Mucosa of stomach (tissue), 1 donor: ENCODE measurements at regions not wholly inside any gene's neighbourhood (a gene's known extent, or its start where the extent isn't known, plus 50 kb on each side); places are given as distances from the start of the nearest gene placed in this dataset.
"Not testable (repeated sequence)": the region's sequence is repeated elsewhere in the genome, so short reads cannot be mapped to it uniquely, and the experiment has no call there.

Experiments
- H3K27me3 ChIP-seq: one replicate; pipeline ENCODE4 v1.7.0; 2013; ENCODE audit warnings: mild to moderate bottlenecking, low read length; ENCODE audit not compliant: control insufficient read depth, insufficient read depth
- H3K36me3 ChIP-seq: one replicate; pipeline ENCODE4 v1.7.0; 2013; ENCODE audit warnings: low read length; ENCODE audit not compliant: control insufficient read depth, insufficient read depth
- H3K4me1 ChIP-seq: one replicate; pipeline ENCODE4 v1.7.0; 2013; ENCODE audit warnings: mild to moderate bottlenecking, low read length; ENCODE audit not compliant: control insufficient read depth, insufficient read depth
- H3K4me3 ChIP-seq: one replicate; pipeline ENCODE4 v1.7.0; 2013; ENCODE audit warnings: low read length
- H3K9ac ChIP-seq: one replicate; pipeline ENCODE4 v1.7.0; 2013; ENCODE audit warnings: mild to moderate bottlenecking, low read length, moderate library complexity
- H3K9me3 ChIP-seq: one replicate; pipeline ENCODE4 v1.7.0; 2013; ENCODE audit warnings: mild to moderate bottlenecking, low read length, moderate library complexity; ENCODE audit not compliant: control insufficient read depth
- donor health status: Pancreatic carcinoma.

DNA sequence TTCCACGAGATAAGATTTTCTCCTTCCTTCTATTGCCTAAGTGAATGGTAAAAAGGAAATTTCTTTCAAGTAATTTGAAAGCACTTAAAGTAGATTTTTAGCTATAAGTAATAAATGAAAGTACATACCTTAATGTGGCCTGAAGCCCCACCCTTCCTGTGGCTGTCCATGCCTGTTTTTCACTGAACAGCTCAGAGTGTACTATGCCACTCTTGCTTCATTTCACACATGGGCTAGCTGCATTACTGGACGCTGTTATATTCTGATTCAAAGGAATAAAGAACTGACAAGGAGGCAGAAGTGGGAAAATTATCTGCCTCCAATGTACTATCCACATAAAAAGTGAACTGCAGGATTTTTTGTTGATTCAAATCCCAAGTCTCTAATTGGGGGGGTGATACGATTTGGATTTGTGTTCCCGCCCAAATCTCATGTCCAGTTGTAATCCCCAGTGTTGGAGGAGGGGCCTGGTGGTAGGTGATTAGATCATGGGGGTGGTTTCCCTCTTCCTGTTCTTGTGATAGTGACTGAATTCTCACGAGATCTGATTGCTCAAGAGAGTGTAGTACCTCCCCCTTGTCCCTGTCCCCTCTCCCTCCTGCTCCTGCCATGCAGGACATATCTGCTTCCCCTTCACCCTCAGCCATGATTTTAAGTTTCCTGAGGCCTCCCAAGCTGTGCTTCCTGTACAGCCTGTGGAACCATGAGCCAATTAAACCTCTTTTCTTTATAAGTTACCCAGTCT lies 154.7 kb upstream of the SGCG start:
- Histone ChIP-seq H3K4me1 (no peaks in the 10 kb centered on the region), H3K27me3 (no peaks in the 10 kb centered on the region), H3K9ac (no peak overlapping the region), H3K9me3 (no peaks in the 10 kb centered on the region), H3K4me3 (no peak overlapping the region), H3K36me3 (no peaks in the 10 kb centered on the region)

DNA sequence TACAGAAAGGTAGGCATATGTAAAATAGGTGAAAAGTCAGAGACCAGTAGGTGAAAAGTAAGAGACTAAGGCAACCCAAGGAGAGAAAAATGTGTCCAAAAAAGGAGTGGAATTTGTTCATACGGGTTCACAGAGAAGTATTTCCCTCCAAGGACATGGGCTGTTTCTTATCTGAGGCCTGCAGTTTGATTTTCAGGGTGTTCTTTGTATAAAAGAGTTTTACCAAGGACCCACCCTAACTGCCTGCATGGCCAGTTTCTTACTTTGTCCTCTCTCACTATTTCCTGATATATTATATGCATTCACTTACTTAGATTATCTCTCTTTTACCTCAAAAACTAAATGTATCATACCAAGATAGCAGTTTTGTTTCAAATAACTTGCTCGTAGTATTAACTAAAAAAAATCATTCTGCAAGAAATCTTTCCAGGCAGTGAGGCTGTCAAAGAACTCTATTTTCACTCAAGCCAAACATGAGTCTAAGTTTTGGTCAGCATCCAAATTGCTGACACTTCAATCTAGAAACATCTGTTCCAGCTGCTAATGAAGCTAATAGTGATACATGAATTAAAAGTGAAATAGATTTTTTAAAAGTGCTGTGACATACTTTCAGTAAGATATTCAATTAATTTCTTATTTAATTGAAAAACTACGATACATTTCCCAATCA lies 141.4 kb upstream of the SGCG start:
- Histone ChIP-seq H3K9me3 (no peaks in the 10 kb centered on the region), H3K4me3 (no peak overlapping the region)

DNA sequence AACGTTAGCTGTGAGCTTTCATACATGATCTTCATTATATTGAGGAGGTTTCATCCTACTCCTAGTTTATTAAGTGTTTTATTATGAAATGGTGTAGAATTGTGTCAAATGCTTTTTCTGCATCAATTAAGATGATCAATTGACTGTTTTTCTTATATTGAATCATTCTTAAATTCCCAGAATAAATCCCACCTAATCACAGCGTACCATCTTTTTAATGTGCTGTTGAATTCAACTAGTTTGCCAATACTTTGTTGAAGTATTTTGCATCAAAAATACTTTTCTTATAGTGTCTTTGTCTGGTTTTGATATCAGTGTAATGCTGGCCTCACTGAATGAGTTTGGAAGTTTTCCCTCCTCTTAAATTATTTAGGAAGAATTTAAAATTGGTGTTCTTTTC lies 138.6 kb upstream of the SGCG start:
- Histone ChIP-seq H3K36me3 (no peaks in the 10 kb centered on the region), H3K9me3 (no peaks in the 10 kb centered on the region), H3K27me3 (no peaks in the 10 kb centered on the region), H3K4me1 (no peaks in the 10 kb centered on the region), H3K4me3 (no peak overlapping the region), H3K9ac (no peak overlapping the region)

More for the DNA sequence above, 141.4 kb upstream of the SGCG start:
- H3K9ac ChIP-seq, result no peak overlapping the region
- H3K4me1 ChIP-seq, result no peaks in the 10 kb centered on the region
- H3K27me3 ChIP-seq, result no peaks in the 10 kb centered on the region
- no peaks in the 10 kb centered on the region for H3K36me3 ChIP-seq

DNA sequence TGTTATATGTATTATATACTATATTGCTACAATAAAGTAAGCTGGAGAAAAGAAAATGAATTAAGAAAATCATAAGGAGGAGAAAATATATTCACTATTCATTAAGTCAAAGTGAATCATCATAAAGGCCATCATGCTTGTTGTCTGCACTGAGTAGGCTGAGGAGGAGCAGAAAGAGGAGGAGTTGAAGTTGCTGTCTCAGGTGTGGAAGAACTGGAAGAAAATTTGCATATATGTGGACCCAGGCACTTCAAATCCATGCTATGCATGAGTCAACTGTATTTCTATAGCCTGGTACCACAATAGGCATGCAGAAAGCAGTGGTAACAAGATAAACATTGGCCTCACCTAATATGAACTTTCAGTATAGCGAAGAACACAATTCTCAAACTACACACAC lies 135.9 kb upstream of the SGCG start:
- no peaks in the 10 kb centered on the region for H3K9me3 ChIP-seq
- no peaks in the 10 kb centered on the region for H3K36me3 ChIP-seq
- no peaks in the 10 kb centered on the region for H3K27me3 ChIP-seq
- no peak overlapping the region for H3K9ac ChIP-seq
- no peak overlapping the region for H3K4me3 ChIP-seq
- no peaks in the 10 kb centered on the region for H3K4me1 ChIP-seq

DNA sequence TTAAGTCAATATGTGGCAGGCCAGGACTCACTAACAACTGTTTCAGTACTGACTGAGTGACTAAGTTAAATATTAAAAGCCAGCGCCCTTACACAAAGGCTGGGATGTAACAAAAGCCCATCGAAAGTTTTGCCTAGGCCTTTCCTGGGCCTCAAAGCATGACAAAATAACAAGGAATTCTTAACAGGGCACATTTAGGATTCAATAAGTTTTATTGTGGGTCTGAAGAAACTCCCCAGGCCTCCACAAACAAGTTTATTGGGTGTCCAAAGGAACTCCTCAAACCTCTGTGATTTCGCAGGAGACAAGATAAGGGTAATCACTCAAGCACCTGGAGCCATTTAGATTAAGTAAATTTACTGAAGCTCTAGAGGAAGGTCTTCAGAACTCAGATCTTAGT lies 130.7 kb upstream of the SGCG start:
- Histone ChIP-seq H3K27me3 (no peaks in the 10 kb centered on the region), H3K36me3 (no peaks in the 10 kb centered on the region), H3K4me3 (no peak overlapping the region), H3K4me1 (no peaks in the 10 kb centered on the region), H3K9ac (no peak overlapping the region), H3K9me3 (no peaks in the 10 kb centered on the region)

DNA sequence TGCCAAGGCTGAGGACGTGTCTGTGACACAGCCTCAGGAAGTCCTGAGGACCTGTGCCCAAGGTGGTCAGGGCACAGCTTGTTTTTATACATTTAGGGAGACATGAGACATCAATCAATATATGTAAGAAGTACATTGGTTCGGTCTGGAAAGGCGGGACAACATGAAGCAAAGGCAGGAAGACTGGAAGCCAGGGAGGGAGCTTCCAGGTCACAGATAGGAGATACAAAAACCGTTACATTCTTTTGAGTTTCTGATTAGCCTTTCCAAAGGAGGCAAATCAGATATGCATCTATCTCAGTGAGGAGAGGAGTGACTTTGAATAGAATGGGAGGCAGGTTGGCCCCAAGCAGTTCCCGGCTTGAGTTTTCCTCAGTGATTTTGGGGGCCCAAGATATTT lies 127.1 kb upstream of the SGCG start:
- H3K36me3 ChIP-seq, H3K27me3 ChIP-seq, H3K4me1 ChIP-seq, H3K9me3 ChIP-seq, H3K4me3 ChIP-seq, H3K9ac ChIP-seq: not testable (repeated sequence)

DNA sequence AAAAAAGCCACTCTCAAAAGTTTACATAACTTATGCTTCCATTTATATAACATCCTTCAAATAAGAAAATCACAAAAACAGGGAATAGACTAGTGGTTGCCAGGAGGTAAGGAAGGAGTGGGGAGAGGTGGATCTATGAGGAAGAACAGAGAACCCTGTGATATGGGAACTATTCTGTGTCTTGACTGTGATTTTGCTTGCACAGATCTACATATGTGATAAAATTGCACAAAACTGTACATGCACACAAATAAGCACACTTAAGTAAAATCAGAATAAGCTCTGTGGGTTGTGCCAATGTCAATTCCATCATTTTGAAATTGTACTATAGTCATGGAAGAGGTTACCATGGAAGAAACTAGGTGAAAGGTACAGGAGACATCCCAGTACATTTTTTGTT lies 121.6 kb upstream of the SGCG start:
- Histone ChIP-seq H3K9me3 (no peaks in the 10 kb centered on the region), H3K9ac (no peak overlapping the region), H3K27me3 (no peaks in the 10 kb centered on the region), H3K4me1 (no peaks in the 10 kb centered on the region), H3K4me3 (no peak overlapping the region), H3K36me3 (no peaks in the 10 kb centered on the region)

DNA sequence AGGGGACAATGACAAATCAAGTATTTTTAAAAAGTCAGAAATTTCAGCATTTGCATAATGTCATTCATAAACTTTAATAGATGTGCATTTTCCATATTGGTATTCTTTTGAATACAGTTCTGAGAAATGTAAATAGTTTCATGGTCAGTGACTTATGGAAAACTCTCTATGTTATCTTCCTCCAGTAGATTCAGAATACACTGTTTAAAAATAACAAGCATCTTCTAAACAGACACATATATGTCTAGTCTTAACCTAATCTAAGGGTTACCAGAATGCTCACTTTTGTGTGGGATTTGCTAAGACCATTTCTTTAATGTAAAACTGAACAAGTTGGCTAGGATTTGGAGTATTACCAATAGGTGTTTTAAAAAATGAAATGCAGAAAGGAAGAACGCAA lies 119.8 kb upstream of the SGCG start:
- Histone ChIP-seq H3K36me3 (no peaks in the 10 kb centered on the region), H3K27me3 (no peaks in the 10 kb centered on the region), H3K9me3 (no peaks in the 10 kb centered on the region), H3K9ac (no peak overlapping the region), H3K4me1 (no peaks in the 10 kb centered on the region), H3K4me3 (no peak overlapping the region)

DNA sequence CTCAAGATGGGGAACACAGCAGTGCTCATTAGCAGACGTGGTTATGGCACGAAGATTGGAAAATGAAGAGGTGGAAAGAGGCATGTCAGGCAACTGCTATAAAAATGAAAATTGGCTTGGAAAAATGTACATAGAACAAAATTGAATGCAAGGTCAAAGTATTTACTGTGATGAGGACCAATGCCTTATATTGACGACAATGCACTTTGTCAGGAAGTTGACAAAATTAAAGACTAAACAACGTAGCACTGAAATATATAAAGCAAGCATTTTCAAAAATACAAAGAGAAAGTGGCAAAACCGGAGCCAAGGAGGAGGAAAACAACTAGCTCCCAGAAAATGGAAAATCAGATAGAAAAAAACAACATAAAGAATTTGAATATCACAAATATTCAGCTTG lies 113.7 kb upstream of the SGCG start:
- Histone ChIP-seq H3K4me1 (no peaks in the 10 kb centered on the region), H3K27me3 (no peaks in the 10 kb centered on the region), H3K4me3 (no peak overlapping the region), H3K36me3 (no peaks in the 10 kb centered on the region), H3K9me3 (no peaks in the 10 kb centered on the region), H3K9ac (no peak overlapping the region)

DNA sequence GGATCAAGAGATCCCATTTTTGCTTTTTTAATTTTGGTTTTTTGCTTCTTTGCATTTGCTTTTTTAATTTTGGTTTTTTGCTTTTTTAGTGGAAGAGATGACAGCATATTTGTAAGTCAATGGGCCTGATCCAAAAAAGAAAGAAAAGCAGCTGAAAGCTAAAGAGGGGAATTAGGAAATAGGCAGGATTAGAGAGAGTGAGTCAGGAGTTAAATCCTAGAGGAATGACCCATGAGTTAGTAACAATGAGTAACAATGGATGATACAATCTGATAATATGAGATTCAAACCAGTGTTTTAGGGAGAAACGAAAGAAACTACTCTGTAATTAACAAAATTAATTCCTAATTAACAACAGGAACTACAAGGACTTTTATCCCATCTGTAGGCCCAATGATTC lies 111.2 kb upstream of the SGCG start:
- Histone ChIP-seq H3K4me3 (no peak overlapping the region), H3K36me3 (no peaks in the 10 kb centered on the region), H3K9ac (no peak overlapping the region), H3K4me1 (no peaks in the 10 kb centered on the region), H3K27me3 (no peaks in the 10 kb centered on the region), H3K9me3 (no peaks in the 10 kb centered on the region)

DNA sequence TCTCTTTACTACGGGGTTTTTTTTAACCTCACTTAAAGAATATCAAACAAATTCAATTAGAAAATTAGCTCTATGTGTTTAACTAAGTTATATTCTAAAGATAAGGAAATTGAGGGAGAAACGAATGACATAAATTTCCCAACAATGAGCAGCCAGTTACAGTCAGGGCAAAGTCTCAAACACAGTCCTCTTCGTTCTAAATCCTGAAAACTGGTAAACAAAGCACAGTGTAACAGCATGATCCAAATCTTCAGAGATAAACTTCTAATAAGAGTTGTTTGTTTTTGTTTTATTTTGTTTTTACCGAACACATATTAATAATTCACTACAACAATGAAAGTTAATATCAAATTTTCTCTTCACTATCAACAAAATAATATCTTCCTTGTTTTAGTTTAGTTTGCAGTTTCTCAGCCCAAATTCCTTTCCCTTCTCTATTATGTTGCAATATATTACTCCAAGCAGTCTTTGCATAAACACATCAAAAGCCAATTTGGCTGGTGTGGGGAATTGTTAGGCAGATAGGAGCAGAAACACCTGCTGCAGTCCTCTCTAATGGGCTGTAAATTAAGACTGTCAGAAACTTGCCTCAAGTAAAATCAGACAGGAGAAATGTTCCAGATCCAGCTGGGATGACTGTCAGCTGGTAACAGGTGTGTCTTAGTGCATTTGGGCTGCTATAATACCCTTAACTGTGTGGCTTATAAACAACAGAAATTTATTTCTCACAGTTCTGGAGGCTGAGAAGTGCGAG lies 106.5 kb upstream of the SGCG start:
- Histone ChIP-seq H3K4me1 (no peaks in the 10 kb centered on the region), H3K9ac (no peak overlapping the region), H3K27me3 (no peaks in the 10 kb centered on the region), H3K36me3 (no peaks in the 10 kb centered on the region), H3K4me3 (no peak overlapping the region), H3K9me3 (no peaks in the 10 kb centered on the region)

DNA sequence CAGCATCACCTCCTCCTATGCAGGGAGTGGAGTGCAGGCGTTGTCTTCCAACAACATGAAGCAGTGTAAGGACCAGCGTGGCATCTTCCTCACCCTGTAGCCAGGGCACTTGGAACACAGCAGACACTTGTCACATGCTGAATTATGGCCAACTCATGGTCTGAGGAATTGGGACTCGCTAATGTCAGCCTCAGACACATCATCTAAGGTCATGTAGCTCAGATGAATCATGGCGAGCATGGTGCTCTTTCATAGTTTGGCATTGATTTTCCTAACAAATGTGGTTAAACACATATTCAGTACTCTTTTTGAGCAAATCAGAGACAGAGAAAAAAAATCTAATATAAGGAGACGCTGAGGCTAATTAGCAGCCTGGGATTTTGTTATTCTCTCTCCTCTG lies 99.6 kb upstream of the SGCG start:
- Histone ChIP-seq H3K27me3 (no peaks in the 10 kb centered on the region), H3K36me3 (no peaks in the 10 kb centered on the region), H3K4me3 (no peak overlapping the region), H3K9ac (no peak overlapping the region), H3K9me3 (no peaks in the 10 kb centered on the region), H3K4me1 (no peaks in the 10 kb centered on the region)
